ENCODE measurements at regions not wholly inside any gene's neighbourhood (a gene's known extent, or its start where the extent isn't known, plus 50 kb on each side); places are given as distances from the start of the nearest gene placed in this dataset.
"Not testable (repeated sequence)": the region's sequence is repeated elsewhere in the genome, so short reads cannot be mapped to it uniquely, and the experiment has no call there.

DNA sequence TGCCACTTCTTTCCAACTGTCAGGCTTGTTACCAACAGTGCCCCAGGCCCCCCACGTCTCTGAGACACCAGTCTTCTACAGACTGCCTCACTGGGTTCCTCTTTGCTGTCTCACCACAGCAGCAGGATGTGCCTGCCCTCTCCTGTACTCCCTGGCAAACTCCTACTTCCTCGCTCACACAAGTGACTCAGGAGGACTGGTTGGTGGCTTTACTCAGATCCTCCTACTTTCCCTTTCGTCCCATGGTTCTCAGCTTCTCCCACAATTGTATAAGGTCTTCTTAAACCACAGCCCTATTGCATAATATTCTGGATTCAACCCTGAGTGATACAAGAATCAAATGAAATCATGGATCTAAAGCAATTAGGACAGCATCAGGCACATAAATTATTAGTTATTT lies 246.6 kb upstream of the PROK2 start:
- Histone ChIP-seq H3K4me3 (no peak overlapping the region), H3K4me1 (ENCODE audit: control insufficient read depth in 5 of 5, insufficient read depth in 5 of 5, low read length in 5 of 5) (peaks cover 0 to 2% (median 0%) of the 10 kb centered on the region in 5 donors), H3K36me3 (ENCODE audit: control insufficient read depth in 4 of 4, insufficient read depth in 4 of 4, low read length in 4 of 4) (no peaks in the 10 kb centered on the region), H3K27ac (ENCODE audit: low read depth in 1 of 2, low read length in 1 of 2) (no peak overlapping the region), H3K27me3 (ENCODE audit: control insufficient read depth in 3 of 3, insufficient read depth in 3 of 3, low read length in 2 of 3) (no peaks in the 10 kb centered on the region), H3K9ac (ENCODE audit: insufficient read depth in 1 of 2, low read length in 2 of 2) (no peak overlapping the region), H3K9me3 (ENCODE audit: control insufficient read depth in 4 of 4, insufficient read depth in 3 of 4, low read length in 3 of 4) (no peaks in the 10 kb centered on the region)
- 35 to 65% methylated on average over 3 of the region's 3 CpGs for WGBS, 2 donors
- no peak for DNase-seq
- no peak for ATAC-seq (ENCODE audit: insufficient read depth, low FRiP score)
- TF ChIP-seq, protein P1, sequence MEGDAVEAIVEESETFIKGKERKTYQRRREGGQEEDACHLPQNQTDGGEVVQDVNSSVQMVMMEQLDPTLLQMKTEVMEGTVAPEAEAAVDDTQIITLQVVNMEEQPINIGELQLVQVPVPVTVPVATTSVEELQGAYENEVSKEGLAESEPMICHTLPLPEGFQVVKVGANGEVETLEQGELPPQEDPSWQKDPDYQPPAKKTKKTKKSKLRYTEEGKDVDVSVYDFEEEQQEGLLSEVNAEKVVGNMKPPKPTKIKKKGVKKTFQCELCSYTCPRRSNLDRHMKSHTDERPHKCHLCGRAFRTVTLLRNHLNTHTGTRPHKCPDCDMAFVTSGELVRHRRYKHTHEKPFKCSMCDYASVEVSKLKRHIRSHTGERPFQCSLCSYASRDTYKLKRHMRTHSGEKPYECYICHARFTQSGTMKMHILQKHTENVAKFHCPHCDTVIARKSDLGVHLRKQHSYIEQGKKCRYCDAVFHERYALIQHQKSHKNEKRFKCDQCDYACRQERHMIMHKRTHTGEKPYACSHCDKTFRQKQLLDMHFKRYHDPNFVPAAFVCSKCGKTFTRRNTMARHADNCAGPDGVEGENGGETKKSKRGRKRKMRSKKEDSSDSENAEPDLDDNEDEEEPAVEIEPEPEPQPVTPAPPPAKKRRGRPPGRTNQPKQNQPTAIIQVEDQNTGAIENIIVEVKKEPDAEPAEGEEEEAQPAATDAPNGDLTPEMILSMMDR (IDR thresholded peaks at IDR 0.05; ENCODE audit: control extremely low read depth, extremely low read depth) = no peak

DNA sequence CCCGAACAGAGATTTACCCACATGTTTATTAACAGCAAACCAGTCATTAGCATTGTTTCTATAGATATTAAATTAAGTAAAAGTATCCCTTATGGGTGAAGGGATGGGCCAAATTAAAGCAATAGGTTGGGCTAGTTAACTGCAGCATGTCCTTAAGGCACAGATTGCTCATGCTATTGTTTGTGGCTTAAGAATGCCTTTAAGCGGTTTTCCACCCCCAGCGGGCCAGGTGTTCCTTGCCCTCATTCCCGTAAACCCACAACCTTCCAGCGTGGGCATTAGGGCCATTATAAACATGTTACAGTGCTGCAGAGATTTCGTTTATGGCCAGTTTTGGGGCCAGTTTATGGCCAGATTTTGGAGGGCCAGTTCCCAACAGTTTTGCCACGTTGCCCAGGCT lies 245.3 kb upstream of the PROK2 start:
- ATAC-seq (ENCODE audit: insufficient read depth, low FRiP score) = not testable (repeated sequence)

DNA sequence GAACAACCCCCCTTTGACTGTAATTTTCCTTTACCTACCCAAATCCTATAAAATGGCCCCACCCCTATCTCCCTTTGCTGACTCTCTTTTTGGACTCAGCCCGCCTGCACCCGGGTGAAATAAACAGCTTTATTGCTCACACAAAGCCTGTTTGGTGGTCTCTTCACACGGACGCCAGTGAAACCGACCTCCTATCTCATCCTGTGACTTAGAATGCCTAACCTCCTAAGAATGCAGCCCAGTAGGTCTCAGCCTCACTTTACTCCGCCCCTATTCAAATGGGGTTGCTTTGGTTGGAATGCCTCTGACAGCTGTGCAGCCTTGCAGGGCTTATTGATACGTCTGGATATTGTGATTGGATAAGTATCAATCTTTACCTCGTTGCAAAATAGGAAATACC lies 243.8 kb upstream of the PROK2 start:
- DNase-seq; H3K9me3 ChIP-seq (ENCODE audit: control insufficient read depth in 4 of 4, insufficient read depth in 3 of 4, low read length in 3 of 4); H3K36me3 ChIP-seq (ENCODE audit: control insufficient read depth in 4 of 4, insufficient read depth in 4 of 4, low read length in 4 of 4); H3K27me3 ChIP-seq (ENCODE audit: control insufficient read depth in 3 of 3, insufficient read depth in 3 of 3, low read length in 2 of 3); H3K9ac ChIP-seq (ENCODE audit: insufficient read depth in 1 of 2, low read length in 2 of 2); H3K4me3 ChIP-seq; ATAC-seq (ENCODE audit: insufficient read depth, low FRiP score); H3K4me1 ChIP-seq (ENCODE audit: control insufficient read depth in 5 of 5, insufficient read depth in 5 of 5, low read length in 5 of 5); H3K27ac ChIP-seq (ENCODE audit: low read depth in 1 of 2, low read length in 1 of 2): not testable (repeated sequence)
- 68 to 85% methylated on average over 8 of the region's 8 CpGs for WGBS, 2 donors

More for the DNA sequence above, 245.3 kb upstream of the PROK2 start:
- H3K36me3 ChIP-seq (ENCODE audit: control insufficient read depth in 4 of 4, insufficient read depth in 4 of 4, low read length in 4 of 4); H3K4me1 ChIP-seq (ENCODE audit: control insufficient read depth in 5 of 5, insufficient read depth in 5 of 5, low read length in 5 of 5); H3K9me3 ChIP-seq (ENCODE audit: control insufficient read depth in 4 of 4, insufficient read depth in 3 of 4, low read length in 3 of 4); H3K27ac ChIP-seq (ENCODE audit: low read depth in 1 of 2, low read length in 1 of 2); DNase-seq; H3K4me3 ChIP-seq; H3K9ac ChIP-seq (ENCODE audit: insufficient read depth in 1 of 2, low read length in 2 of 2); H3K27me3 ChIP-seq (ENCODE audit: control insufficient read depth in 3 of 3, insufficient read depth in 3 of 3, low read length in 2 of 3): not testable (repeated sequence)
- WGBS, 2 donors = 95 to 97% methylated on average over 7 of the region's 7 CpGs

DNA sequence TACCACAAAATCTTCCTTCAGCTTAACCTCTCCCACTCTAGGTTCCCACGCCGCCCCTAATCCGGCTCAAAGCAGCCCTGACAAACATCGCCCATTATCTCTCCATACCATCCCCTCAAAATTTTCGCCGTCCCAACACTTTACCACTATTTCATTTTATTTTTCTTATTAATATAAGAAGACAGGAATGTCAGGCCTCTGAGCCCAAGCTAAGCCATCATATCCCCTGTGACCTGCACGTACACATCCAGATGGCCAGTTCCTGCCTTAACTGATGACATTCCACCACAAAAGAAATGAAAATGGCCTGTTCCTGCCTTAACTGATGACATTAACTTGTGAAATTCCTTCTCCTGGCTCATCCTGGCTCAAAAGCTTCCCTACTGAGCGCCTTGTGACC lies 243.4 kb upstream of the PROK2 start:
- not testable (repeated sequence) for DNase-seq; H3K9me3 ChIP-seq (ENCODE audit: control insufficient read depth in 4 of 4, insufficient read depth in 3 of 4, low read length in 3 of 4); H3K27me3 ChIP-seq (ENCODE audit: control insufficient read depth in 3 of 3, insufficient read depth in 3 of 3, low read length in 2 of 3); ATAC-seq (ENCODE audit: insufficient read depth, low FRiP score); H3K4me3 ChIP-seq; H3K4me1 ChIP-seq (ENCODE audit: control insufficient read depth in 5 of 5, insufficient read depth in 5 of 5, low read length in 5 of 5); H3K27ac ChIP-seq (ENCODE audit: low read depth in 1 of 2, low read length in 1 of 2); H3K36me3 ChIP-seq (ENCODE audit: control insufficient read depth in 4 of 4, insufficient read depth in 4 of 4, low read length in 4 of 4); H3K9ac ChIP-seq (ENCODE audit: insufficient read depth in 1 of 2, low read length in 2 of 2)
- 97% methylated on average over 7 of the region's 8 CpGs for WGBS, 2 donors

DNA sequence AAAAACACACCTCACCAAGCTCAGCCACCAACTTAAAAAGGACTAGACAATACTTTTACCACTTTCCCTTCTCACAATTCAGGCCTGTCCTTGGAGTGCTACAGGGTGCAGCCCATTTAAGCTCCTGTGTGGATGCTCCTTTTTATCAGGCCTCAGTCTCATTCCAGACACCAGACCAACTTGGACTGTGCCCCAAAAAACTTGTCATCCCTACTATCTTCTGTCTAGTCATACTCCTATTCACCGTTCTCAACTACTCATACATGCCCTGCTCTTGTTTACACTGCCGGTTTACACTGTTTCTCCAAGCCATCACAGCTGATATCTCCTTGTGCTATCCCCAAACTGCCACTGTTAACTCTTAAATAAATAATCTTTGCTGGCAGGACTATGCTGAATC lies 242.8 kb upstream of the PROK2 start:
- H3K9ac ChIP-seq (ENCODE audit: insufficient read depth in 1 of 2, low read length in 2 of 2); H3K9me3 ChIP-seq (ENCODE audit: control insufficient read depth in 4 of 4, insufficient read depth in 3 of 4, low read length in 3 of 4); H3K4me3 ChIP-seq; H3K27ac ChIP-seq (ENCODE audit: low read depth in 1 of 2, low read length in 1 of 2); H3K36me3 ChIP-seq (ENCODE audit: control insufficient read depth in 4 of 4, insufficient read depth in 4 of 4, low read length in 4 of 4); H3K4me1 ChIP-seq (ENCODE audit: control insufficient read depth in 5 of 5, insufficient read depth in 5 of 5, low read length in 5 of 5); ATAC-seq (ENCODE audit: insufficient read depth, low FRiP score); H3K27me3 ChIP-seq (ENCODE audit: control insufficient read depth in 3 of 3, insufficient read depth in 3 of 3, low read length in 2 of 3); DNase-seq: not testable (repeated sequence)
- WGBS, 2 donors = 71 to 80% methylated on average over 1 to 2 of the region's 2 CpGs
